Myocyte (in vitro differentiated cells): ENCODE measurements at regions not wholly inside any gene's neighbourhood (a gene's known extent, or its start where the extent isn't known, plus 50 kb on each side); places are given as distances from the start of the nearest gene placed in this dataset.

Source experiments
- DNase-seq: peaks from one replicate; pipeline ENCODE4 v3.0.0-alpha.2; 2012; ENCODE audit warnings: low read depth

DNA sequence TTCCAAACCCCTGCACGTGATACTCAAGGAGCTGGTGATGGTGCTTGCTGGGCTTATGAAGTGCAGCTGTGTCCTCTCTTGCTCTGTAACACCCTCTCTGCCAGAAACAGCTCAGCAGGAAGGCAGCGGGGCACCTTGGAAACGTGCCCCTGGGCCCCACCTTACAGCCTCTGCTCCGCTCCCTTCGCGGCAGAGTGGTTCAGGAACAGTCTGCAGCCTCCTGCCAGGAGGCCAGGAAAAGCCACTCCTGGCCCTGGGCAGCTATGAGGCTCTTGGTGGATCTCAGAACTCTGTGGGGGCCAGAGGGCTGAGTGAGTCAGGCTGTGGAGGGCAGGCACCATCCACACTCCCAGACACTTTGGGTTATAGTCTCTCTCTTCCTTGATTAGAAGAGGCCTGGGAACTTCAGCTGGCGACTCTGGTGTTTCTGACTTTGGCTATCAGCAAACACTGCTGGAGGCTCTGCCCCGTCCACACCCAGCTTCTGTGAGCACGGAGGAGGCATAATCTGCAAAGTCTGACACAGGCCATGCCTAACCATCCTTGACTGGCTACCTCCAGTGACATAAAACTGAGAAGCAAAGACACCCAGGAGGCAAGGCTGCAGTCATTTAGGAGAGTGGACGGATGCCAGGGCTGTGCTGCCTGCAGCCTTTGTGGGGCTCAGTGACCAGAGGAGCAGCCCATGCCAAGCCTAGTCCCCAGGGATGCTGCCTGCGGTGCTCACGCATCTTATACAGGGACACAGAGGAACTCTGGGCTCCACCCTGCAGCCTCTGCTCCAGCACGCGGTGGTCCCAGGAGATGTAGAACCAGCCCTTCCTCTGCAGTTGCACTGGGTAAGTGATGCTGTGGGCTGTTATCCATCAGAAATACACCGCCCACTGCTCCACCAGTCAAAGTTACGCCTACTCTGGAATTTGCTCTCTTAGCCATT lies 65.3 kb downstream of the METRNL start:
- DNase-seq, result no peak

DNA sequence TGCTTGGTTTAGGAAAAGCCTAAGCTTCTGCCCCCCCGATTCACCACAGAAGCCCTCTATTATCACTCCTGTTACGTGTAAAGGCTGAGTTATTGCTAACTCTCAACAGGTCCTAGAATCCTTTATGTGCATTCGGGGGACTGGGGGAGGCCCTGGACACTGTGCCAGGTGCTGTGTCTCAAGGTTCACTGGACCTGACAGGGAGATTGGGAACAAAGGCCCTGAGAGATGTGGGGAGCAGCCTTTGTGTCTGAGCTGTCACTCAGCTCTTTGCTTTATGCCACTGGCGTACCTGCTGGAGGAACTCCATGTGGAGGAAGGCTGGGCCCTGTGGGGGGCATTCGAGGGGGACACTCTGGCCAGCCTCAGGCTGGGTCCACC lies 65.9 kb downstream of the METRNL start:
- no peak for DNase-seq

DNA sequence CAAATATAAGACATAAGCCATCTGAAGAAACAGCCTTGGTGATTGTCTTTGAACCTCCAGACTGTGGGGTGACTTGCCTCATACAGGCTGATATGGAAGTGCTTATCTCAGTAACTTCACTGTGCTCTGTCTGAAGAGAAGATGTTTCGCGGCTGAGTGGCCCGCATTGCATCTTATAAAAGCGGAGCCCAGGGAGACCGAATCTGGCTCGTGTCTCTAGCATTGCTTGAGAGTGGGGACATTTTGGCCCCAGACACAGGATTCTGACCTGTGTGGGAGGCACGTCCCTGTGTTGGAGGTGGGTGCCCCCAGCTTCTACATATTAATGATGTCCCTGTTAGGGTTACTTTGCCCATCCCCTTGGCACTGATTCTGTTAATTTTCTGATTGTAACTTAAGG lies 66.4 kb downstream of the METRNL start:
- DNase-seq, result no peak

GRCh38 chr17:83146347-83146746 lies 66.9 kb downstream of the METRNL start:
- no peak for DNase-seq

GRCh38 chr17:83147280-83147679 lies 67.9 kb downstream of the METRNL start:
- DNase-seq, result no peak

- no peak for DNase-seq
Observed at GRCh38 chr17:83148317-83149028, 69.1 kb downstream of the METRNL start.

GRCh38 chr17:83149029-83149725 lies 69.8 kb downstream of the METRNL start:
- DNase-seq, result no peak

GRCh38 chr17:83149761-83150251 lies 70.4 kb downstream of the METRNL start:
- peak; percentile 60 for DNase-seq

- no peak for DNase-seq
Observed at GRCh38 chr17:83150369-83151055, 71.1 kb downstream of the METRNL start.

- DNase-seq, result no peak
Observed at GRCh38 chr17:83151056-83151441, 71.6 kb downstream of the METRNL start.

DNA sequence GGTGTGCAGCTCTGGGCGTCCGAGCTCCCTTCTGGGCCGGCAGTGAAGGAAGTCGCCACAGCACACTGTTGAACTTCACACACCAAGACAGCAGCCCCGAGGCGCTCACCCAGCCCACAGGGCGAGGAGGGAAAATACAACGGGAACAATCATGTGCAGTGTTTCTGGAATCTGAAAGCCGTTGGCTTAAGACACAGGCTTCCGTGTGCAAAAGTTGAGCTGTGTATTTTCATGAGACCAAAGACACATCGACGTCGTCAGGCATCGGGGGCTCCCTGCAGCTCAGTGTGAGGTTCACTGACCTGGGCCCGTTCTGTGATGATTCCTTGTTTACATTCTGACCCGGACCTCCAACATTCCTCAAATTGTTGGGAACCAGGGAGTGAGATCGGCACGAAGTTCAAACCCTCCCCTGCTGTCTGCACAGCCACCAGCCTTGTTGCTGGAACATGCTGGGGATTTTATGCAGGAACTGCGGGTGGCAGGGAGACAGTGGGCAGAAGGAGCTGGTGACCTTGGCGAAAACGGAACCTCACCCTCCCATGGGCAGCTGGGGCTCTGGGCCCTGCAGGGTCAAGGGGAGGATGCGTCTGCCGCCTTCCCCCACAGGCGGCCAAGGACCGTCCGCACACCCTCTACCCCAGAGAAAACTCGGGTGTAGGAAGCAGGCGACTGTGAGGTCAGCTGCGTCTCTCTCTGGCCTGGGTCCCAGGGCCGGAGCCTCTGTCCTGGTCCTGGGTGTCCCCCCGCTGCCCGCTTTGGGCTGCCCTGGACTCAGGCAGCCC lies 72.2 kb downstream of the METRNL start:
- DNase-seq, result no peak

DNA sequence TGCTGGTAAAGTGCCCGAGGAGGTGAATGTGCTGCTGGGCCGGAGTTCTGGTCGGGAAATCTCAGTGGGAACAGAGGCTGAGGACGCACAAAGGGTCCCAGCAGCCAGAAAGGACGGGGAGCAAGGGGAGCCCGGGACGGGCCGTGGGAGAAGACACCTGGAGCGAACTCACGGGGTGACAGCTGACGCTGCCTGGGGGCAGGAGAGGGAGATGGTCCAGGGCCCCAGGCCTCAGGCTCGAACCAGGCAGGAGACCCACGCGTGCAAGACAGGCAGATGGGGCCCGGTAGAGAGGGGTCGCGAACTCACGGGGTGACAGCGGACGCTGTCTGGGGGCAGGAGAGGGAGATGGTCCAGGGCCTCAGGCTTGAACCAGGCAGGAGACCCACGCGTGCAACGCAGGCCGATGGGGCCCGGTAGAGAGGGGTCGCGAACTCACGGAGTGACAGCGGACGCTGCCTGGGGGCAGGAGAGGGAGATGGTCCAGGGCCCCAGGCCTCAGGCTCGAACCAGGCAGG lies 72.9 kb downstream of the METRNL start:
- no peak for DNase-seq

GRCh38 chr17:83152745-83153611 lies 73.6 kb downstream of the METRNL start:
- peak; percentile 81 for DNase-seq

- DNase-seq, result no peak
Observed at GRCh38 chr17:83153681-83154310, 74.4 kb downstream of the METRNL start.

GRCh38 chr17:83154311-83155127 lies 75.1 kb downstream of the METRNL start:
- no peak for DNase-seq

DNA sequence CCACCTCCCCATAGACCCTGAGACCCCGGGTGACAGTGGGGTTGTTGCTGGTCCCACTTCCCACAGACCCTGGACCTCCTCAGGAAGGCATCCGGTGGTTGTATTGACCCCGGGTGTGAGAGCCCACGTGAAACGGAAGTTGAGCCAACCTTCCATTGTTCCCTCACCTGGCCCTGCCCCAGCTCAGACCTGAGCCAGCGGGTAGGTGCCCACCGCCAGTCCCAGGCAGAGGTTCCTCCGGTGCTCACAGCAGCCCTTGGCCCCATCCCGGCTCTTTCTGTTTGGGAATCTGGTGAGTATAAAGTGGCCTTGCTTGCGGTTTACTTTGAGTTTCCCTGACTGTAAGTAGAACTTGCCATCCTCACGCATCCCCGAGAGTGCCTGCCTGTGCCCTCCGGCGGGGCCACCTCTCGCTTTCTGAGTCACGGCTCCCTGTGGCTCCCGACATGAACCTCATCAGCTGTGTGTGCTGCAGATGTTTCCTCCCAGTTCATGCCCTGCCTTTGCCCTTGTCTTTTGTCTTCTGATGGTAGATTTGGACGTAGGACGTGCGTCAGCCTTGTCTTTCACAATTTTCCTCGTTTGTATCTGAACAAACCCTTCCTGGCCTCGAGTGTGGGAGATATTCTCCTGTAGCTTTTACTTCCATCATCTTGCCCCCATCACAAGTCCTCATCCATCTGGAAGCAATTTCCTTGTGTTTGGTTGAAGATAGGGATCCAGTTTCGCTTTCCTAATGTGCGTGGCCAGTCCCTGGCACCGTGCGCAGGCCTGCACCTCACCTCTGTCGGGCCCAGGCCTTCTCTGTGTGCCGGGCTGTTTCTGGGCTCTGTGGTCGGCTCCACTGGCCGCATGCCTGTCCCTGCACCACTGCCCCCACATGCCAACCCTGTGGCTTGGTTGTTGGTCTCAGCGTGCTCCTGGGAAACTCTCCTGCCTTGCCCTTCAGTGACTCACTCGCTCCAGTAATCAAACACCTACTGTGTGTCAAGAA lies 76.0 kb downstream of the METRNL start:
- peak; percentile 81 for DNase-seq
